GM13976 (cell line): ENCODE measurements at regions not wholly inside any gene's neighbourhood (a gene's known extent, or its start where the extent isn't known, plus 50 kb on each side); places are given as distances from the start of the nearest gene placed in this dataset.
"Not testable (repeated sequence)": the region's sequence is repeated elsewhere in the genome, so short reads cannot be mapped to it uniquely, and the experiment has no call there.

ENCODE experiments used
- DNase-seq: peaks from one replicate; pipeline ENCODE4 v3.0.0; 2012; ENCODE audit warnings: low spot score
- CTCF ChIP-seq: IDR thresholded peaks from 2 replicates; pipeline ENCODE4 v1.5.1; 2012; ENCODE audit warnings: borderline replicate concordance, mild to moderate bottlenecking; ENCODE audit not compliant: insufficient read depth; ENCODE audit errors: extremely low read depth, missing control alignments, control extremely low read depth
- in situ Hi-C: fragments of 300-500 bp; cut with MboI; formaldehyde crosslinking; loops from one replicate; pipeline ENCODE4 v1.12.0; 2022; ENCODE audit warnings: low sequenced_read_pairs, mixed read lengths, inconsistent platforms; ENCODE audit not compliant: unreplicated experiment

- DNase-seq, in situ Hi-C loops: not testable (repeated sequence)
Measured at GRCh38 chr16:29334776-29335548, 71.5 kb downstream of the NPIPB11 start.

- in situ Hi-C loops, DNase-seq: not testable (repeated sequence)
Measured at GRCh38 chr16:29333492-29334097, 72.9 kb downstream of the NPIPB11 start.

- DNase-seq, in situ Hi-C loops: not testable (repeated sequence)
Measured at GRCh38 chr16:29330623-29331022, 75.9 kb downstream of the NPIPB11 start.

GRCh38 chr16:29328528-29328927, 78.0 kb downstream of the NPIPB11 start:
- DNase-seq, in situ Hi-C loops: not testable (repeated sequence)

- in situ Hi-C loops, DNase-seq: not testable (repeated sequence)
Measured at GRCh38 chr16:29327631-29328408, 78.7 kb downstream of the NPIPB11 start.

GRCh38 chr16:29326164-29327125, 80.1 kb downstream of the NPIPB11 start:
- DNase-seq, in situ Hi-C loops: not testable (repeated sequence)

GRCh38 chr16:29323725-29324124, 82.8 kb downstream of the NPIPB11 start:
- in situ Hi-C loops, DNase-seq: not testable (repeated sequence)

- TF ChIP-seq CTCF = no peak
- in situ Hi-C loops = no loop called here
- no peak for DNase-seq
Measured at GRCh38 chr16:29321585-29321984, 84.9 kb downstream of the NPIPB11 start.

- in situ Hi-C loops = no loop called here
- no peak for DNase-seq
- TF ChIP-seq CTCF = no peak
Measured at GRCh38 chr16:29321000-29321393, 85.5 kb downstream of the NPIPB11 start.
